ENCODE measurements at regions not wholly inside any gene's neighbourhood (a gene's known extent, or its start where the extent isn't known, plus 50 kb on each side); places are given as distances from the start of the nearest gene placed in this dataset.

- Histone ChIP-seq H3K4me3 (no peak overlapping the region), H3K27ac (ENCODE audit: low read depth in 1 of 2, low read length in 1 of 2) (no peak overlapping the region), H3K4me1 (ENCODE audit: control insufficient read depth in 5 of 5, insufficient read depth in 5 of 5, low read length in 5 of 5) (peaks cover 0 to 34% (median 3%) of the 10 kb centered on the region in 5 donors), H3K9ac (ENCODE audit: insufficient read depth in 1 of 2, low read length in 2 of 2) (no peak overlapping the region), H3K36me3 (ENCODE audit: control insufficient read depth in 4 of 4, insufficient read depth in 4 of 4, low read length in 4 of 4) (no peaks in the 10 kb centered on the region), H3K9me3 (ENCODE audit: control insufficient read depth in 4 of 4, insufficient read depth in 3 of 4, low read length in 3 of 4) (peaks cover 0 to 3% (median 0%) of the 10 kb centered on the region in 4 donors), H3K27me3 (ENCODE audit: control insufficient read depth in 3 of 3, insufficient read depth in 3 of 3, low read length in 2 of 3) (no peaks in the 10 kb centered on the region)
- WGBS, 2 donors = 63 to 68% methylated on average over 5 of the region's 5 CpGs
- no peak for ATAC-seq (ENCODE audit: insufficient read depth, low FRiP score)
- DNase-seq = peak; percentile 26 to 85 (median 76)
- TF ChIP-seq CTCF (IDR thresholded peaks at IDR 0.05; ENCODE audit: control extremely low read depth, extremely low read depth) = peak; percentile 8
These were observed 322.7 kb downstream of the CRPPA start for GRCh38 chr7:16098585-16099179.

- H3K9me3 ChIP-seq (ENCODE audit: control insufficient read depth in 4 of 4, insufficient read depth in 3 of 4, low read length in 3 of 4) = peaks cover 0 to 3% (median 0%) of the 10 kb centered on the region in 4 donors
- no peaks in the 10 kb centered on the region for H3K27me3 ChIP-seq (ENCODE audit: control insufficient read depth in 3 of 3, insufficient read depth in 3 of 3, low read length in 2 of 3)
- no peak for TF ChIP-seq CTCF (IDR thresholded peaks at IDR 0.05; ENCODE audit: control extremely low read depth, extremely low read depth)
- H3K9ac ChIP-seq (ENCODE audit: insufficient read depth in 1 of 2, low read length in 2 of 2) = no peak overlapping the region
- DNase-seq (peak in 1 of 3 donors; percentile 31), ATAC-seq (ENCODE audit: insufficient read depth, low FRiP score) (no peak)
- H3K4me1 ChIP-seq (ENCODE audit: control insufficient read depth in 5 of 5, insufficient read depth in 5 of 5, low read length in 5 of 5) = peaks cover 0 to 35% (median 3%) of the 10 kb centered on the region in 5 donors
- H3K27ac ChIP-seq (ENCODE audit: low read depth in 1 of 2, low read length in 1 of 2) = no peak overlapping the region
- H3K36me3 ChIP-seq (ENCODE audit: control insufficient read depth in 4 of 4, insufficient read depth in 4 of 4, low read length in 4 of 4) = no peaks in the 10 kb centered on the region
- H3K4me3 ChIP-seq = no peak overlapping the region
These were observed 323.3 kb downstream of the CRPPA start for GRCh38 chr7:16098058-16098457.

GRCh38 chr7:16095171-16095950 is 326.0 kb downstream of the CRPPA start:
- Histone ChIP-seq H3K4me3 (no peak overlapping the region), H3K4me1 (ENCODE audit: control insufficient read depth in 5 of 5, insufficient read depth in 5 of 5, low read length in 5 of 5) (peaks cover 0 to 57% (median 10%) of the 10 kb centered on the region in 5 donors), H3K36me3 (ENCODE audit: control insufficient read depth in 4 of 4, insufficient read depth in 4 of 4, low read length in 4 of 4) (no peaks in the 10 kb centered on the region), H3K27ac (ENCODE audit: low read depth in 1 of 2, low read length in 1 of 2) (no peak overlapping the region), H3K9ac (ENCODE audit: insufficient read depth in 1 of 2, low read length in 2 of 2) (no peak overlapping the region), H3K9me3 (ENCODE audit: control insufficient read depth in 4 of 4, insufficient read depth in 3 of 4, low read length in 3 of 4) (no peaks in the 10 kb centered on the region), H3K27me3 (ENCODE audit: control insufficient read depth in 3 of 3, insufficient read depth in 3 of 3, low read length in 2 of 3) (no peaks in the 10 kb centered on the region)
- no peak for TF ChIP-seq CTCF (IDR thresholded peaks at IDR 0.05; ENCODE audit: control extremely low read depth, extremely low read depth)
- WGBS, 2 donors = 61 to 77% methylated on average over 3 of the region's 3 CpGs
- DNase-seq (peak in 1 of 3 donors; percentile 33), ATAC-seq (ENCODE audit: insufficient read depth, low FRiP score) (no peak)
